HFF-Myc (cell line): ENCODE measurements at regions not wholly inside any gene's neighbourhood (a gene's known extent, or its start where the extent isn't known, plus 50 kb on each side); places are given as distances from the start of the nearest gene placed in this dataset.
"Not testable (repeated sequence)": the region's sequence is repeated elsewhere in the genome, so short reads cannot be mapped to it uniquely, and the experiment has no call there.

Experiments used
- DNase-seq: peaks from one replicate; pipeline ENCODE4 v3.0.0-alpha.2; 2011; ENCODE audit warnings: low read depth; ENCODE audit errors: extremely low read depth
- H3K4me3 ChIP-seq: replicated peaks from 2 replicates; pipeline ENCODE4 v1.5.1; 2011; ENCODE audit warnings: low read depth, mild to moderate bottlenecking, control low read depth, low read length
- CTCF ChIP-seq: IDR thresholded peaks from 2 replicates; pipeline ENCODE4 v1.5.1; 2012; ENCODE audit warnings: mild to moderate bottlenecking, low read depth, low read length, control low read depth; ENCODE audit errors: missing control alignments

DNA sequence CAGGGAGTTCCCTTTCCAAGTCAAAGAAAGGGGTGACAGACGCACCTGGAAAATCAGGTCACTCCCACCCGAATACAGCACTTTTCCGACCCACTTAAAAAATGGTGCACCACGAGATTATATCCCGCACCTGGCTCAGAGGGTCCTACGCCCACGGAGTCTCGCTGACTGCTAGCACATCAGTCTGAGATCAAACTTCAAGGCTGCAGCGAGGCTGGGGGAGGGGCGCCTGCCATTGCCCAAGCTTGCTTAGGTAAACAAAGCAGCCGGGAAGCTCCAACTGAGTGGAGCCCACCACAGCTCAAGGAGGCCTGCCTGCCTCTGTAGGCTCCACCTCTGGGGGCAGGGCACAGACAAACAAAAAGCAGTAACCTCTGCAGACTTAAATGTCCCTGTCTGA lies 277.8 kb upstream of the ARHGAP42 start:
- H3K4me3 ChIP-seq, DNase-seq: not testable (repeated sequence)

DNA sequence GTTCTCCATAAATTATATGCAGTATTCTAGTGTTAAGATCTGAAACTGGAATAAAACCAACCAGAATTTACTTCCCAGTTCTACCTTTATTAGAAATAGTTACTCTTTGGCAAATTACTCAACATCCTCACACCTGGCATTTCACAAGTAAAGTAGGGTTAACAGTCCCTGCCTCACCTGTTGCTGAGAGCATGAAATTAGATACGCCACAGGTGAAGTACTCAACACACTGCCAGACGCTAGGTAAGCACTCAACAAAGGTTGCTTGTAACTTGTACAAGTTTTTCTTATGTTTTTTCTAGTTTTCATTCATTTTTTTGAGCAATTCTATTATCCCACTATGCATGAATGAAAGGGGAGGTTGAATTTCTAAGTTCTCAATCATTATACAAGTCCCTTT lies 267.6 kb upstream of the ARHGAP42 start:
- H3K4me3 ChIP-seq = no peak overlapping the region
- TF ChIP-seq CTCF = no peak
- DNase-seq = no peak

- TF ChIP-seq CTCF = no peak
Observed at GRCh38 chr11:100434821-100435641, 252.1 kb upstream of the ARHGAP42 start.

DNA sequence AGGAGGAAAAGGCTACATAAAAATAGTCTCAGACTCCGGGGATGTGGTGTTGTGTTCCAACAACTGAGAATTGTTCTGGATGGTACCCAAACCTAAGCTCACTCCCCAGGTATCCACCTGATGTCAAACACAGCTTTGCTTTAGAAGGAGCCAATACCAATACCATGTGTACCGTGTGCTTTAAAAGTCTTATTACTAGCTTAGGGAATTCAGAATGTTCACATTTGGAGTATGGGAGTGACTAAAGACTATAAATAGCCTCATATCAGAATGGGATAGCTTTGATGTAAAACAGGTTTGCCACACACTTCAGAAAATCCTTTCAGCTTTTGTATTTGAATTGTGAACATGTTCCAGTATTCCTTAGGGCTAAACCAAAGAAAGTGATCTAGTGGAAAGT lies 248.7 kb upstream of the ARHGAP42 start:
- no peak for TF ChIP-seq CTCF
- no peak for DNase-seq
- no peak overlapping the region for H3K4me3 ChIP-seq

More at GRCh38 chr11:100434821-100435641, 252.1 kb upstream of the ARHGAP42 start:
- no peak overlapping the region for H3K4me3 ChIP-seq
- no peak for DNase-seq

DNA sequence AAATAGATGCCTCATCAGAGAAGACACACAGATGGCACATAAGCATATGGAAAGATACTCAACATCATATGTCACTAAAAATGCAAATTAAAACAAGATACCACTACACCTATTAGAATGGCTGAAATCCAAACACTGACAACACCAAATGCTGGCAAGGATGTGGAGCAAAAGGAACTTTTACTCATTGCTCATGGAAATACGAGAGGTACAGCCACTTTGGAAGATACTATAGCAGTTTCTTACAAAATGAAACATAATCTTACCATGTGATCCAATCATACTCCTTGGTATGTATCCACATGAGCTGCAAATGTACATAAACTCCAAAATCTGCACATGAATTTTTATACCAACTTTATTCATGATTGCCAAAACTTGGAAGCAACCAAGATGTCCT lies 246.0 kb upstream of the ARHGAP42 start:
- no peak overlapping the region for H3K4me3 ChIP-seq
- no peak for DNase-seq
- no peak for TF ChIP-seq CTCF

DNA sequence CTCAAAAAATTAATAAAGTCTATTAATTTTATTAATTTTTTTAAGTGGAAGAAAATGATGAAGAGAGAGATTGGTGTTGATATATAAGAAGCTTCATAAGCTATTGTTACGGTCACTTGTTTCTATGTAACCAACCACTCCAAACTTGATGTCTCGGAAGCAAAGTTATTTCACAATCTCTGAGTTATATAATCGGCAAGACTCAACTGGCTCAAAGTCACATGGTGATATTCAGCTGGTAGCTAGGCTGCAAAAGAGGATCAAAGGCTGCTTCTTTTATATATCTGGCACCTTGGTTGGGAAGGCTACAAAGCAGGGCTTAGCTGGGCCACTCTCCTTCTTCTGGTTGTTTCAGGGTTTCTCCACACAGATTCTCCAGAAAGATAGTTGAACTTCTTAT lies 245.1 kb upstream of the ARHGAP42 start:
- H3K4me3 ChIP-seq = no peak overlapping the region
- no peak for DNase-seq
- TF ChIP-seq CTCF = no peak

GRCh38 chr11:100445231-100445735 lies 241.8 kb upstream of the ARHGAP42 start:
- DNase-seq = no peak
- TF ChIP-seq CTCF = no peak
- no peak overlapping the region for H3K4me3 ChIP-seq

DNA sequence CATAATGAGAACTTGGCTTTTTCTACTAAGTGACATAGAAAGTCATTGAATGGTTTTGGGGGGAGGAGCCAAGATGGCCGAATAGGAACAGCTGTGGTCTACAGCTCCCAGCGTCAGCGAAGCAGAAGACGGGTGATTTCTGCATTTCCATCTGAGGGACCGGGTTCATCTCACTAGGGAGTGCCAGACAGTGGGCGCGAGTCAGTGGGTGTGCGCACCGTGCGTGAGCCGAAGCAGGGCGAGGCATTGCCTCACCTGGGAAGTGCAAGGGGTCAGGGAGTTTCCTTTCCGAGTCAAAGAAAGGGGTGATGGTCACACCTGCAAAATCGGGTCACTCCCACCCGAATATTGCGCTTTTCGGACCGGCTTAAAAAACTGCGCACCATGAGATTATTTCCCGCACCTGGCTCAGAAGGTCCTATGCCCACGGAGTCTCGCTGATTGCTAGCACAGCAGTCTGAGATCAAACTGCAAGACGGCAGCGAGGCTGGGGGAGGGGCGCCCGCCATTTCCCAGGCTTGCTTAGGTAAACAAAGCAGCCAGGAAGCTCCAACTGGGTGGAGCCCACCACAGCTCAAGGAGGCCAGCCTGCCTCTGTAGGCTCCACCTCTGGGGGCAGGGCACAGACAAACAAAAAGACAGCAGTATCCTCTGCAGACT lies 235.2 kb upstream of the ARHGAP42 start:
- DNase-seq, H3K4me3 ChIP-seq: not testable (repeated sequence)
